Nephron progenitor cell (in vitro differentiated cells): ENCODE measurements at regions not wholly inside any gene's neighbourhood (a gene's known extent, or its start where the extent isn't known, plus 50 kb on each side); places are given as distances from the start of the nearest gene placed in this dataset.
A peak's percentile ranks its signal among the peaks of the same experiment; 100 is the strongest.
"Not testable (repeated sequence)": the region's sequence is repeated elsewhere in the genome, so short reads cannot be mapped to it uniquely, and the experiment has no call there.

ENCODE experiments used
- DNase-seq: peaks from one replicate; pipeline ENCODE4 v3.0.0; 2021
- H3K27ac Mint-ChIP-seq: 2 replicates; pipeline ENCODE4 v1.8.0; 2021; ENCODE audit warnings: mild to moderate bottlenecking, moderate library complexity, mixed read lengths
- H3K27me3 Mint-ChIP-seq: 2 replicates; pipeline ENCODE4 v1.8.0; 2021; ENCODE audit warnings: mild to moderate bottlenecking, low read depth, mixed read lengths; ENCODE audit not compliant: poor library complexity
- H3K36me3 Mint-ChIP-seq: 2 replicates; pipeline ENCODE4 v1.8.0; 2021; ENCODE audit warnings: low read depth, mixed read lengths
- H3K4me1 Mint-ChIP-seq: 2 replicates; pipeline ENCODE4 v1.8.0; 2021; ENCODE audit warnings: mixed read lengths
- H3K4me3 Mint-ChIP-seq: 2 replicates; pipeline ENCODE4 v1.8.0; 2021; ENCODE audit warnings: mild to moderate bottlenecking, moderate library complexity, mixed read lengths
- H3K9me3 Mint-ChIP-seq: 2 replicates; pipeline ENCODE4 v1.8.0; 2021; ENCODE audit warnings: mild to moderate bottlenecking, moderate library complexity, mixed read lengths
- CTCF ChIP-seq: fragments of 200-600 bp; sonication (generic); IDR thresholded peaks from 2 replicates; pipeline ENCODE4 v1.5.0; 2021; ENCODE audit warnings: antibody characterized with exemption

- no peaks in the 10 kb centered on the region for H3K4me1 Mint-ChIP-seq
- TF ChIP-seq CTCF, result no peak
- no peaks in the 10 kb centered on the region for H3K36me3 Mint-ChIP-seq
- H3K27ac Mint-ChIP-seq, result no peak overlapping the region
- H3K4me3 Mint-ChIP-seq, result no peak overlapping the region
- DNase-seq, result no peak
- H3K27me3 Mint-ChIP-seq, result no peaks in the 10 kb centered on the region
- no peaks in the 10 kb centered on the region for H3K9me3 Mint-ChIP-seq
Measured at GRCh38 chr3:169008776-169009358, 654.6 kb downstream of the MECOM start.

GRCh38 chr3:169007145-169007544 is 656.4 kb downstream of the MECOM start:
- DNase-seq, result no peak
- no peaks in the 10 kb centered on the region for H3K36me3 Mint-ChIP-seq
- H3K27me3 Mint-ChIP-seq, result no peaks in the 10 kb centered on the region
- no peaks in the 10 kb centered on the region for H3K4me1 Mint-ChIP-seq
- H3K4me3 Mint-ChIP-seq, result no peak overlapping the region
- no peak overlapping the region for H3K27ac Mint-ChIP-seq
- TF ChIP-seq CTCF, result no peak
- H3K9me3 Mint-ChIP-seq, result no peaks in the 10 kb centered on the region

GRCh38 chr3:169006398-169006797 is 657.1 kb downstream of the MECOM start:
- not testable (repeated sequence) for H3K27me3 Mint-ChIP-seq, H3K27ac Mint-ChIP-seq, H3K36me3 Mint-ChIP-seq, H3K4me3 Mint-ChIP-seq, H3K9me3 Mint-ChIP-seq, DNase-seq, H3K4me1 Mint-ChIP-seq

GRCh38 chr3:169002689-169003088 is 660.8 kb downstream of the MECOM start:
- DNase-seq, result no peak
- TF ChIP-seq CTCF, result no peak
- Mint-ChIP-seq H3K9me3 (no peaks in the 10 kb centered on the region), H3K27ac (no peak overlapping the region), H3K36me3 (no peaks in the 10 kb centered on the region), H3K4me1 (no peaks in the 10 kb centered on the region), H3K27me3 (peaks cover 4% of the 10 kb centered on the region), H3K4me3 (no peak overlapping the region)

GRCh38 chr3:168998792-168999191 is 664.7 kb downstream of the MECOM start:
- H3K36me3 Mint-ChIP-seq, result no peaks in the 10 kb centered on the region
- no peak overlapping the region for H3K27ac Mint-ChIP-seq
- no peaks in the 10 kb centered on the region for H3K9me3 Mint-ChIP-seq
- TF ChIP-seq CTCF, result no peak
- no peaks in the 10 kb centered on the region for H3K4me1 Mint-ChIP-seq
- no peak overlapping the region for H3K4me3 Mint-ChIP-seq
- peaks cover 7% of the 10 kb centered on the region for H3K27me3 Mint-ChIP-seq
- no peak for DNase-seq

- H3K36me3 Mint-ChIP-seq, result no peaks in the 10 kb centered on the region
- peak overlapping the region; percentile 9 for H3K27ac Mint-ChIP-seq
- no peak for TF ChIP-seq CTCF
- H3K4me1 Mint-ChIP-seq, result no peaks in the 10 kb centered on the region
- no peak overlapping the region for H3K4me3 Mint-ChIP-seq
- no peaks in the 10 kb centered on the region for H3K9me3 Mint-ChIP-seq
- no peak for DNase-seq
- H3K27me3 Mint-ChIP-seq, result peaks cover 7% of the 10 kb centered on the region
Measured at GRCh38 chr3:168997488-168997887, 666.0 kb downstream of the MECOM start.
